GM12878 (cell line): ENCODE measurements at regions not wholly inside any gene's neighbourhood (a gene's known extent, or its start where the extent isn't known, plus 50 kb on each side); places are given as distances from the start of the nearest gene placed in this dataset.

Experiments
- ATF7 ChIP-seq: fragments of 450-650 bp; IDR thresholded peaks from 2 replicates; pipeline ENCODE4 v1.6.1; 2016; ENCODE audit warnings: low read depth, mild to moderate bottlenecking
- BCLAF1 ChIP-seq: fragments of 450-650 bp; IDR thresholded peaks from 2 replicates; pipeline ENCODE4 v1.6.1; 2017; ENCODE audit warnings: antibody characterized with exemption, mild to moderate bottlenecking, moderate library complexity
- CREB1 ChIP-seq: IDR thresholded peaks from 2 replicates; pipeline ENCODE4 v1.6.1; 2012; ENCODE audit warnings: low read depth, mild to moderate bottlenecking, inconsistent platforms
- CREM ChIP-seq: IDR thresholded peaks from 2 replicates; pipeline ENCODE4 v1.6.1; 2014; ENCODE audit warnings: antibody characterized with exemption, low read depth
- DPF2 ChIP-seq: fragments of 450-650 bp; IDR thresholded peaks from 2 replicates; pipeline ENCODE4 v1.6.1; 2017; ENCODE audit warnings: mild to moderate bottlenecking
- EZH2 ChIP-seq: IDR thresholded peaks from 2 replicates; pipeline ENCODE4 v1.6.1; 2012; ENCODE audit warnings: low read depth, mild to moderate bottlenecking, control low read depth, inconsistent platforms, low read length, borderline replicate concordance; ENCODE audit not compliant: control insufficient read depth
- HSF1 ChIP-seq: fragments of 150-350 bp; IDR thresholded peaks from 2 replicates; pipeline ENCODE4 v1.6.1; 2014; ENCODE audit warnings: mild to moderate bottlenecking, low read depth, low read length
- IKZF1 ChIP-seq: fragments of 450-650 bp; conservative IDR thresholded peaks from 2 replicates; pipeline ENCODE4 v1.6.1; 2017; ENCODE audit warnings: antibody characterized with exemption, mild to moderate bottlenecking
- JUND ChIP-seq: IDR thresholded peaks from 2 replicates; pipeline ENCODE4 v1.6.1; 2012; ENCODE audit warnings: low read depth, mild to moderate bottlenecking, low read length, improper control_type of control experiment, moderate library complexity
- LARP7 ChIP-seq: fragments of 450-650 bp; IDR thresholded peaks from 2 replicates; pipeline ENCODE4 v1.6.1; 2017; ENCODE audit warnings: mild to moderate bottlenecking
- MEF2B ChIP-seq: fragments of 450-650 bp; IDR thresholded peaks from 2 replicates; pipeline ENCODE4 v1.6.1; 2018; ENCODE audit warnings: mild to moderate bottlenecking, moderate library complexity; ENCODE audit not compliant: partially characterized antibody, poor library complexity, severe bottlenecking
- MTA3 ChIP-seq: IDR thresholded peaks from 2 replicates; pipeline ENCODE4 v1.6.1; 2012; ENCODE audit warnings: low read length, inconsistent platforms, borderline replicate concordance
- MXI1 ChIP-seq: fragments of 150-350 bp; IDR thresholded peaks from 2 replicates; pipeline ENCODE4 v1.6.1; 2011; ENCODE audit warnings: low read depth, mild to moderate bottlenecking, inconsistent platforms, low read length, improper control_type of control experiment
- RCOR1 ChIP-seq: conservative IDR thresholded peaks from 2 replicates; pipeline ENCODE4 v1.6.1; 2012; ENCODE audit warnings: low read depth, low read length, improper control_type of control experiment
- REST ChIP-seq: IDR thresholded peaks from 2 replicates; pipeline ENCODE4 v1.6.1; 2012; ENCODE audit warnings: mild to moderate bottlenecking, low read depth, low read length
- SREBF1 ChIP-seq: IDR thresholded peaks from 2 replicates; pipeline ENCODE4 v1.6.1; 2012; ENCODE audit warnings: mild to moderate bottlenecking, low read length
- YBX1 ChIP-seq: fragments of 450-650 bp; IDR thresholded peaks from 2 replicates; pipeline ENCODE4 v1.6.1; 2016; ENCODE audit warnings: antibody characterized with exemption
- TF ChIP-seq, protein P1 (sequence below): IDR thresholded peaks from 2 replicates; pipeline ENCODE4 v1.6.1; 2011; ENCODE audit warnings: borderline replicate concordance, low read depth, mild to moderate bottlenecking, moderate library complexity, low read length; ENCODE audit not compliant: insufficient read depth, poor library complexity, severe bottlenecking
- TF ChIP-seq, protein P2 (sequence below), 3 experiments: IDR thresholded peaks in 2 of 3; conservative IDR thresholded peaks in 1 of 3; 2 replicates each; pipeline ENCODE4 v1.5.1; 2011; ENCODE audit warnings: low read depth in 3 of 3, low read length in 3 of 3, mild to moderate bottlenecking in 3 of 3, control low read depth in 2 of 3, moderate library complexity in 2 of 3, inconsistent platforms in 1 of 3, mixed read lengths in 1 of 3; ENCODE audit not compliant: control insufficient read depth in 2 of 3, insufficient read depth in 1 of 3; ENCODE audit errors: extremely low read depth in 1 of 3

GRCh38 chr2:228613133-228613850 lies 431.8 kb upstream of the SPHKAP start (continued):
- TF ChIP-seq EZH2 (no peak), LARP7 (no peak), MEF2B (no peak), BCLAF1 (no peak), ATF7 (peak; percentile 59; the same call in 1 of the 2 replicates), DPF2 (0 out of 2 replicates have a peak, but pooled peaks have one; percentile 23), IKZF1 (no peak), RCOR1 (no peak), MXI1 (no peak), JUND (no peak), REST (no peak), YBX1 (no peak), HSF1 (no peak), SREBF1 (no peak), MTA3 (no peak), CREM (0 out of 2 replicates have a peak, but pooled peaks have one; percentile 37), CREB1 (peak; percentile 69)
- TF ChIP-seq, protein P1, sequence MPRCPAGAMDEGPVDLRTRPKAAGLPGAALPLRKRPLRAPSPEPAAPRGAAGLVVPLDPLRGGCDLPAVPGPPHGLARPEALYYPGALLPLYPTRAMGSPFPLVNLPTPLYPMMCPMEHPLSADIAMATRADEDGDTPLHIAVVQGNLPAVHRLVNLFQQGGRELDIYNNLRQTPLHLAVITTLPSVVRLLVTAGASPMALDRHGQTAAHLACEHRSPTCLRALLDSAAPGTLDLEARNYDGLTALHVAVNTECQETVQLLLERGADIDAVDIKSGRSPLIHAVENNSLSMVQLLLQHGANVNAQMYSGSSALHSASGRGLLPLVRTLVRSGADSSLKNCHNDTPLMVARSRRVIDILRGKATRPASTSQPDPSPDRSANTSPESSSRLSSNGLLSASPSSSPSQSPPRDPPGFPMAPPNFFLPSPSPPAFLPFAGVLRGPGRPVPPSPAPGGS, result peak; percentile 28
- TF ChIP-seq, protein P2, sequence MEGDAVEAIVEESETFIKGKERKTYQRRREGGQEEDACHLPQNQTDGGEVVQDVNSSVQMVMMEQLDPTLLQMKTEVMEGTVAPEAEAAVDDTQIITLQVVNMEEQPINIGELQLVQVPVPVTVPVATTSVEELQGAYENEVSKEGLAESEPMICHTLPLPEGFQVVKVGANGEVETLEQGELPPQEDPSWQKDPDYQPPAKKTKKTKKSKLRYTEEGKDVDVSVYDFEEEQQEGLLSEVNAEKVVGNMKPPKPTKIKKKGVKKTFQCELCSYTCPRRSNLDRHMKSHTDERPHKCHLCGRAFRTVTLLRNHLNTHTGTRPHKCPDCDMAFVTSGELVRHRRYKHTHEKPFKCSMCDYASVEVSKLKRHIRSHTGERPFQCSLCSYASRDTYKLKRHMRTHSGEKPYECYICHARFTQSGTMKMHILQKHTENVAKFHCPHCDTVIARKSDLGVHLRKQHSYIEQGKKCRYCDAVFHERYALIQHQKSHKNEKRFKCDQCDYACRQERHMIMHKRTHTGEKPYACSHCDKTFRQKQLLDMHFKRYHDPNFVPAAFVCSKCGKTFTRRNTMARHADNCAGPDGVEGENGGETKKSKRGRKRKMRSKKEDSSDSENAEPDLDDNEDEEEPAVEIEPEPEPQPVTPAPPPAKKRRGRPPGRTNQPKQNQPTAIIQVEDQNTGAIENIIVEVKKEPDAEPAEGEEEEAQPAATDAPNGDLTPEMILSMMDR (IDR thresholded peaks at IDR 0.05 in 2 of 3, conservative IDR thresholded peaks at IDR 0.05 in 1 of 3; ENCODE audit: control insufficient read depth in 2 of 3, extremely low read depth in 1 of 3, insufficient read depth in 1 of 3, low read depth in 3 of 3, low read length in 3 of 3), result no peak
